ENCODE measurements at regions not wholly inside any gene's neighbourhood (a gene's known extent, or its start where the extent isn't known, plus 50 kb on each side); places are given as distances from the start of the nearest gene placed in this dataset.

DNA sequence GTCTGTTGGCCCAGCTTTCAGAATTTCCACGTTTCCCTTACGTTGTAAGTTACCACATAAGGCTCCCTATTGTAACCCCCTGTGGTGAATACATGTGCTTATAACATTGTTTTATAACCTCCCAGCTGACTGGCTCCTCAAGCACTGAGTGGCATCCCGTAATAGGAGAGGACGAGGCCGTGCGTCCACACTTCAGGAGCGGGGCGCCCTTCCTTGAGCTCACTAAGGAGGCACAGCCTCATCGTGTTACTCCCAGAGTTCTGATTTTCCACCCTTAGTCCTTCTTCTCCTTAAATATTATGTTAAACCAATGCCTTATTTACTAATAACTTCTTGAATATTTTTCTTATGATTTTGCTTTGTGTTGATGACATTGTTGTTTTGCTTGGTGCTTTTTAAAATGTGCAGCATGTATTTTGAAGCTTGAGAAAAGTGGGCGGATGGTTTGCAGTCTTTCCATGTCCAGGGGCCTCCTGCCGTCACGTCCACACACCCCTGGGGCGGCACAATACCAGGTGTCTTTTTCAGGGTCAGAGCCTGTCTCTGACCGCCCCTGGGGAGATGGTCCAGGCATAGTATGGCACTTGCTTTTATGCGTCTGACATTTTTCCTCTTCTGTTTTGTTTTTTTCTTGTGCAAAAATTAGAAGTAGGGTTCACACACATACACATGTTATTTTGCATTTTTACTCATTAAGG is 181.8 kb downstream of the DLL1 start:
- no peaks in the 10 kb centered on the region; a peak in 2 of 7 replicates for H3K4me1 ChIP-seq (replicated peaks in 1 of 4; ENCODE audit: control insufficient read depth in 3 of 4, insufficient read depth in 4 of 4, low read length in 3 of 4)
- H3K27ac ChIP-seq (ENCODE audit: low read depth, low read length) = no peak overlapping the region
- DNase-seq (ENCODE audit: low read depth in 1 of 2, low spot score in 2 of 2) = peak in 1 of 2 experiments; percentile 6
- no peak overlapping the region for H3K4me3 ChIP-seq (ENCODE audit: extremely low read depth in 1 of 4, insufficient read depth in 2 of 4, low read depth in 3 of 4, low read length in 4 of 4)
- H3K27me3 ChIP-seq (replicated peaks in 1 of 4; ENCODE audit: control insufficient read depth in 3 of 4, extremely low read depth in 1 of 4, insufficient read depth in 3 of 4, low read length in 3 of 4) = no peaks in the 10 kb centered on the region
- H2BK5ac ChIP-seq (ENCODE audit: low read depth, low read length) = no peak overlapping the region
- no peaks in the 10 kb centered on the region for H3K23me2 ChIP-seq (ENCODE audit: low read depth, low read length)
- H4K91ac ChIP-seq (replicated peaks; ENCODE audit: insufficient read length, low read length) = no peak overlapping the region
- no peak overlapping the region for H3K23ac ChIP-seq (ENCODE audit: insufficient read length)
- no peak overlapping the region for H2BK20ac ChIP-seq (ENCODE audit: low read length)
- no peak overlapping the region for H3K56ac ChIP-seq (replicated peaks; ENCODE audit: insufficient read length, low read depth, low read length)
- no peak overlapping the region for H3K9ac ChIP-seq (replicated peaks in 1 of 4; ENCODE audit: extremely low read depth in 1 of 4, low read depth in 3 of 4, low read length in 3 of 4)
- WGBS, 2 experiments (ENCODE audit: extremely low coverage in 1 of 2, insufficient coverage in 1 of 2, insufficient read length in 1 of 2, insufficient replicate concordance in 2 of 2, low coverage in 1 of 2, low lambda C conversion rate in 2 of 2, missing lambda C conversion rate in 1 of 2) = 90% methylated on average over 15 of the region's 15 CpGs; no CpG with 5 or more reads in 1 of the 2 experiments
- H3K36me3 ChIP-seq (ENCODE audit: control insufficient read depth in 2 of 4, insufficient read depth in 4 of 4, low read length in 3 of 4) = no peaks in the 10 kb centered on the region
- no peak overlapping the region for H3K4ac ChIP-seq (replicated peaks; ENCODE audit: insufficient read length, low read depth, low read length)
- H3K79me2 ChIP-seq (ENCODE audit: control insufficient read depth in 1 of 2, insufficient read depth in 2 of 2, low read length in 2 of 2) = no peaks in the 10 kb centered on the region
- no peak overlapping the region for H2BK120ac ChIP-seq (replicated peaks; ENCODE audit: low read depth, low read length)
- no peaks in the 10 kb centered on the region for H3K9me3 ChIP-seq (ENCODE audit: insufficient read depth in 2 of 2, low read depth in 1 of 2, low read length in 1 of 2)
- no peak overlapping the region for H2AK5ac ChIP-seq (ENCODE audit: low read depth, low read length)
- H2AFZ ChIP-seq (ENCODE audit: low read length) = no peak overlapping the region
- no peak overlapping the region for H4K5ac ChIP-seq (ENCODE audit: insufficient read length, low read depth, low read length)
- no peak overlapping the region for H2BK12ac ChIP-seq (ENCODE audit: low read depth, low read length)
- H3K18ac ChIP-seq (ENCODE audit: extremely low read depth, low read length) = no peak overlapping the region
- no peak for FAIRE-seq
- CTCF ChIA-PET (ENCODE audit: partially characterized antibody) = interaction anchor here (0.7 to 1.7 kb wide), 2 partner anchors 12 to 16 kb away, joined by 3 to 5 read pairs; no protein-coding TSS in a partner anchor
- no peaks in the 10 kb centered on the region for H3K79me1 ChIP-seq (ENCODE audit: low read depth, low read length)
- no peak overlapping the region for H4K8ac ChIP-seq (ENCODE audit: extremely low read depth, insufficient read depth, low read length)
- POLR2A ChIA-PET (ENCODE audit: partially characterized antibody) = no interaction called here
- no peak overlapping the region for H2BK15ac ChIP-seq (ENCODE audit: low read length)
- H3K14ac ChIP-seq (ENCODE audit: insufficient read length) = no peak overlapping the region
- no peaks in the 10 kb centered on the region for H4K20me1 ChIP-seq (replicated peaks in 1 of 2; ENCODE audit: control insufficient read depth in 1 of 2, insufficient read depth in 2 of 2, low read length in 2 of 2)
- H3K4me2 ChIP-seq (ENCODE audit: insufficient read depth in 1 of 2, low read depth in 2 of 2, low read length in 2 of 2) = no peak overlapping the region
- TF ChIP-seq TEAD4 (IDR thresholded peaks at IDR 0.05; ENCODE audit: low read depth, low read length) (no peak), FOSL1 (IDR thresholded peaks at IDR 0.05; ENCODE audit: insufficient read depth, low read depth, low read length) (no peak), NRF1 (IDR thresholded peaks at IDR 0.05; ENCODE audit: low read depth, low read length) (no peak), SAP30 (IDR thresholded peaks at IDR 0.05; ENCODE audit: insufficient read depth, insufficient replicate concordance, low read length) (no peak), USF2 (IDR thresholded peaks at IDR 0.05; ENCODE audit: low read length) (no peak), KDM1A (IDR thresholded peaks at IDR 0.05; ENCODE audit: borderline replicate concordance, low read length) (no peak), CBX5 (IDR thresholded peaks at IDR 0.05; ENCODE audit: low read depth, low read length) (no peak), SP2 (IDR thresholded peaks at IDR 0.05; ENCODE audit: low read length) (no peak), KDM4A (IDR thresholded peaks at IDR 0.05; ENCODE audit: low read depth, low read length, severe bottlenecking) (no peak), TBP (IDR thresholded peaks at IDR 0.05; ENCODE audit: low read depth, low read length) (no peak), NANOG (IDR thresholded peaks at IDR 0.05; ENCODE audit: insufficient read depth, low read depth, low read length, poor library complexity, severe bottlenecking) (no peak), SP1 (IDR thresholded peaks at IDR 0.05; ENCODE audit: low read depth, low read length) (no peak), KDM5A (IDR thresholded peaks at IDR 0.05; ENCODE audit: low read length) (no peak)

All from H1 (cell line).